ENCODE measurements at regions not wholly inside any gene's neighbourhood (a gene's known extent, or its start where the extent isn't known, plus 50 kb on each side); places are given as distances from the start of the nearest gene placed in this dataset.

DNA sequence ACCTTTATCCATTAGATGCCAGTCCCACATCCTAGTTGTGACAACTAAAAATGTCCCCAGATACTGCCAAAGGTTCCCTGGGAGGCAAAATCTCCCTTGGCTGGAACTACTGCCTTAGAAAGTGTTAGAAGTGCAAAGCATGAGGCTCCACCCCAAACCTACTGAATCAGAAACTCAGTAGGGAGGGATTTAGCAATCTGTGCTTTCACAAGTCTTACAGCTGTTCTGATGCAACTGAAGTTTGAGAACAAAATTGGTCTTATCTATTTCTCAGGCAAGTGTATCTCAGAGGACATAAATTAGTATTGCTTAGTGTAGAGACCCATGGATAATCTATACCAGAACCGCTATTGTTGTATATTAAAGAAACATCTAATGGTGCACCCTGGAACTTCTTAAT, 70.2 kb downstream of the CLDN1 start:
- Mint-ChIP-seq H3K27me3 (peaks cover 1 to 3% of the 10 kb centered on the region in 2 donors), H3K27ac (no peak overlapping the region), H3K4me3 (no peak overlapping the region), H3K9me3 (peaks cover 0 to 5% (median 2%) of the 10 kb centered on the region in 5 donors), H3K36me3 (no peaks in the 10 kb centered on the region), H3K4me1 (no peaks in the 10 kb centered on the region)
- H3K36me3 ChIP-seq (ENCODE audit: insufficient read depth, low read length) = no peaks in the 10 kb centered on the region
- POLR2A ChIA-PET = no interaction called here
- H3K9me3 ChIP-seq (ENCODE audit: low read length) = no peaks in the 10 kb centered on the region
- no peaks in the 10 kb centered on the region for H3K4me1 ChIP-seq (ENCODE audit: insufficient read depth, low read length)
- no peaks in the 10 kb centered on the region for H3K27me3 ChIP-seq (ENCODE audit: insufficient read depth, low read length, poor library complexity, severe bottlenecking)
- H3K27ac ChIP-seq (ENCODE audit: low read depth, low read length) = no peak overlapping the region
- CTCF ChIA-PET = no interaction called here
- DNase-seq = no peak
- H3K4me3 ChIP-seq (ENCODE audit: low read length) = no peak overlapping the region

DNA sequence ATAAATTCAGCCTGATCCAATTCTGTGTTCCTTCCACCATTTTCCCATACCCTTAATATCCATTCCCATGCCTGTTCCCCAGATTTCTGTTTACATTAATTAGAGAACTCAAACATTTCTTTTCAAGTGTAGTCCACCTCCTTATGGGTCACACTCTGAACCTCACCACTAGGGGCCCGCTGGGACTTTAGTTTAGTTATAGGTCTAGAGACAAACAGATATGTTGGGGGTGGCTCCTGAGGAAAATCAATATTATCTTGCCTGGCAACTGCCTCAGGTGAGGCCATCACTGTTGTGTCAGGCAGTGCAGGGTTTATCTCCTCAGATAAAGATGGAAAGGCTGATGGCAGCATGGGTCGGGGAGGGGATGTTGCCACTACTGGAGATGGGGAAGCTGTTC, 72.8 kb downstream of the CLDN1 start:
- no peaks in the 10 kb centered on the region for H3K36me3 ChIP-seq (ENCODE audit: insufficient read depth, low read length)
- no peak overlapping the region for H3K27ac ChIP-seq (ENCODE audit: low read depth, low read length)
- no peak overlapping the region for H3K4me3 ChIP-seq (ENCODE audit: low read length)
- Mint-ChIP-seq H3K9me3 (peaks cover 4 to 16% (median 9%) of the 10 kb centered on the region in 5 donors), H3K36me3 (no peaks in the 10 kb centered on the region), H3K4me1 (no peaks in the 10 kb centered on the region), H3K27me3 (peaks cover 1 to 3% of the 10 kb centered on the region in 2 donors), H3K27ac (no peak overlapping the region), H3K4me3 (no peak overlapping the region)
- no peak for DNase-seq
- H3K4me1 ChIP-seq (ENCODE audit: insufficient read depth, low read length) = no peaks in the 10 kb centered on the region
- CTCF ChIA-PET = no interaction called here
- no peaks in the 10 kb centered on the region for H3K9me3 ChIP-seq (ENCODE audit: low read length)
- H3K27me3 ChIP-seq (ENCODE audit: insufficient read depth, low read length, poor library complexity, severe bottlenecking) = no peaks in the 10 kb centered on the region
- POLR2A ChIA-PET = no interaction called here

DNA sequence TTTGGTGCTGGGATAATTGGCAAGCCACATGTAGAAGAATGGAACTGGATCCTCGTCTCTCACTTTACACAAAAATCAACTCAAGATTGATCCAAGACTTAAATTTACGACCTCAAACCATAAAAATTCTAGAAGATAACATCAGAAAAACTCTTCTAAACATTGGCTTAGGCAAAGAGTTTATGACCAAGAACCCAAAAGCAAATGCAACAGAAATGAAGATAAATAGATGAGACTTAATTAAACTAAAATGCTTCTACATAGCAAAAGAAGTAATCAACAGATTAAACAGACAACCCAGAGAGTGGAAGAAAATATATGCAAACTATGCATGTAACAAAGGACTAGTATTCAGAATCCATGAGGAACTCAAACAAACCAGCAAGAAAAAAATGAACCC, 80.1 kb downstream of the CLDN1 start:
- Histone ChIP-seq H3K27ac (ENCODE audit: low read depth, low read length) (no peak overlapping the region), H3K4me3 (ENCODE audit: low read length) (no peak overlapping the region), H3K36me3 (ENCODE audit: insufficient read depth, low read length) (no peaks in the 10 kb centered on the region), H3K4me1 (ENCODE audit: insufficient read depth, low read length) (no peaks in the 10 kb centered on the region), H3K9me3 (ENCODE audit: low read length) (no peaks in the 10 kb centered on the region), H3K27me3 (ENCODE audit: insufficient read depth, low read length, poor library complexity, severe bottlenecking) (no peaks in the 10 kb centered on the region)
- no peaks in the 10 kb centered on the region for H3K4me1 Mint-ChIP-seq
- POLR2A ChIA-PET = no interaction called here
- peaks cover 0 to 1% of the 10 kb centered on the region in 2 donors for H3K27me3 Mint-ChIP-seq
- no peak for DNase-seq
- H3K9me3 Mint-ChIP-seq = peaks cover 2 to 36% (median 19%) of the 10 kb centered on the region in 5 donors
- no peaks in the 10 kb centered on the region for H3K36me3 Mint-ChIP-seq
- no peak overlapping the region for H3K4me3 Mint-ChIP-seq
- CTCF ChIA-PET = no interaction called here
- H3K27ac Mint-ChIP-seq = no peak overlapping the region

DNA sequence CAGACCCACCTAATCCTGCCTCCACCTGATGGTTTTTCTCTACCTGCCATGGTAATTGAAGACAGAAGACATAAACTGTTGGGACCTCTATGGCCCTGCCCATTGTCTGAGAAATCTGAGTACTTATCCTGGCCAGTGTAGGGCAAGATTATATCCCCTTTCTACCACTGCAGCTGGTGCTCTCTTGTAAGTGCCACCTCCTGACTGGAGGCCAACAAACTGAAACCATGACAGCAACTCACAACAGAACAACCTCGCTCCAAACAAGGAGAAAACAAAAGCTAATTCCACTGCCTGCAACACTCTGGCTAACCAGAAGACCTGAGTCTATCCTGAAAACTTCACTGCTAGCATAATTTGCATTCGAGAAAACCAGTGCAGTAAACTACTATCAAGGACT, 82.9 kb downstream of the CLDN1 start:
- ChIA-PET POLR2A (no interaction called here), CTCF (no interaction called here)
- no peaks in the 10 kb centered on the region for H3K27me3 ChIP-seq (ENCODE audit: insufficient read depth, low read length, poor library complexity, severe bottlenecking)
- Mint-ChIP-seq H3K9me3 (peaks cover 2 to 26% (median 11%) of the 10 kb centered on the region in 5 donors), H3K4me3 (no peak overlapping the region), H3K27ac (no peak overlapping the region), H3K36me3 (no peaks in the 10 kb centered on the region), H3K27me3 (peaks cover 3 to 6% of the 10 kb centered on the region in 2 donors), H3K4me1 (no peaks in the 10 kb centered on the region)
- H3K4me3 ChIP-seq (ENCODE audit: low read length) = no peak overlapping the region
- H3K9me3 ChIP-seq (ENCODE audit: low read length) = no peaks in the 10 kb centered on the region
- no peaks in the 10 kb centered on the region for H3K36me3 ChIP-seq (ENCODE audit: insufficient read depth, low read length)
- no peak for DNase-seq
- H3K4me1 ChIP-seq (ENCODE audit: insufficient read depth, low read length) = no peaks in the 10 kb centered on the region
- no peak overlapping the region for H3K27ac ChIP-seq (ENCODE audit: low read depth, low read length)

DNA sequence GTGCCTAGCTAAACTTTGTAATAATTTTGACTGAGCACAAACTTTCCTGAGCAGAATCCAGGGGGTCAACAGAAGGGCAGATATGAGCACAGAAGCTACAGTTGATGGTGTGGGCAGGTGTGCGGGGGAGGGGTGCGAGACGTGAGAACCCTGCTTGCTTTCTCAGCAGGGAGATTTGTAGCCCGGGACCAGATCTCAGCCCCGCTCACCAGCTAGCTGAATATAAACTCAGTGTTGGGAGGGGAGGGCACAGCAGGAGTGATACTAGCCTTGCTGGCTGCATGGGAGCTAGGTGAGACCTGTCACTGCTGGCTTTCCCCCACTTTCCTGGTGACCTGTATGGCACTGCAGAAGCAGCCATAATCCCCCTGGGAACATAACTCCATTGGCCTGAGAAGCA, 83.4 kb downstream of the CLDN1 start:
- peaks cover 2 to 26% (median 11%) of the 10 kb centered on the region in 5 donors for H3K9me3 Mint-ChIP-seq
- peak overlapping the region in 1 of 8 donors; percentile 14 for H3K27ac Mint-ChIP-seq
- H3K4me1 Mint-ChIP-seq = no peaks in the 10 kb centered on the region
- H3K36me3 ChIP-seq (ENCODE audit: insufficient read depth, low read length) = no peaks in the 10 kb centered on the region
- no peak overlapping the region for H3K4me3 Mint-ChIP-seq
- peaks cover 3 to 6% of the 10 kb centered on the region in 2 donors for H3K27me3 Mint-ChIP-seq
- CTCF ChIA-PET = no interaction called here
- H3K27me3 ChIP-seq (ENCODE audit: insufficient read depth, low read length, poor library complexity, severe bottlenecking) = no peaks in the 10 kb centered on the region
- POLR2A ChIA-PET = no interaction called here
- no peaks in the 10 kb centered on the region for H3K4me1 ChIP-seq (ENCODE audit: insufficient read depth, low read length)
- no peak overlapping the region for H3K27ac ChIP-seq (ENCODE audit: low read depth, low read length)
- no peak overlapping the region for H3K4me3 ChIP-seq (ENCODE audit: low read length)
- no peak for DNase-seq
- H3K9me3 ChIP-seq (ENCODE audit: low read length) = no peaks in the 10 kb centered on the region
- H3K36me3 Mint-ChIP-seq = no peaks in the 10 kb centered on the region

DNA sequence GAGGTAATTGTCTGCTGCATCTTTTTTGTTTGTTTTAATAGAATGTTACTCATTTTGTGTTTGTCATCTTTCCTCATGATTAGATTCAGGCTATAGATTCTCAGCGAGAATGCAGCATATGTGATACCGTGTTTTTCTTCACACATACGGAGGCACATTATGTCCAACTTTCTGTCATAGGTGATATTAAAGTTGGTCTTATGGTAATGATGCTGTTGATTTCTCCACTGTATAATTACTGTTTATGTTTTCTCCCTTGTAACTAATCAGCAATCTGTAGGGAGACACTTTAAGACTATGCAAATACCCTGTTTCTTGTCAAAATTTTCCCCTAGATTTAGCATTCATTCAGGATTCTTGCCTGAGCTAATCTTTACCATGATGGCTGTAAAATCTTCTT, 87.6 kb downstream of the CLDN1 start:
- no peak overlapping the region for H3K27ac Mint-ChIP-seq
- Histone ChIP-seq H3K4me3 (ENCODE audit: low read length) (no peak overlapping the region), H3K27ac (ENCODE audit: low read depth, low read length) (no peak overlapping the region), H3K36me3 (ENCODE audit: insufficient read depth, low read length) (no peaks in the 10 kb centered on the region), H3K27me3 (ENCODE audit: insufficient read depth, low read length, poor library complexity, severe bottlenecking) (no peaks in the 10 kb centered on the region), H3K4me1 (ENCODE audit: insufficient read depth, low read length) (no peaks in the 10 kb centered on the region), H3K9me3 (ENCODE audit: low read length) (no peaks in the 10 kb centered on the region)
- POLR2A ChIA-PET = no interaction called here
- peaks cover 2 to 6% of the 10 kb centered on the region in 2 donors for H3K27me3 Mint-ChIP-seq
- H3K9me3 Mint-ChIP-seq = peaks cover 0 to 3% (median 3%) of the 10 kb centered on the region in 5 donors
- CTCF ChIA-PET = no interaction called here
- no peaks in the 10 kb centered on the region for H3K36me3 Mint-ChIP-seq
- no peak overlapping the region for H3K4me3 Mint-ChIP-seq
- no peaks in the 10 kb centered on the region for H3K4me1 Mint-ChIP-seq
- no peak for DNase-seq

DNA sequence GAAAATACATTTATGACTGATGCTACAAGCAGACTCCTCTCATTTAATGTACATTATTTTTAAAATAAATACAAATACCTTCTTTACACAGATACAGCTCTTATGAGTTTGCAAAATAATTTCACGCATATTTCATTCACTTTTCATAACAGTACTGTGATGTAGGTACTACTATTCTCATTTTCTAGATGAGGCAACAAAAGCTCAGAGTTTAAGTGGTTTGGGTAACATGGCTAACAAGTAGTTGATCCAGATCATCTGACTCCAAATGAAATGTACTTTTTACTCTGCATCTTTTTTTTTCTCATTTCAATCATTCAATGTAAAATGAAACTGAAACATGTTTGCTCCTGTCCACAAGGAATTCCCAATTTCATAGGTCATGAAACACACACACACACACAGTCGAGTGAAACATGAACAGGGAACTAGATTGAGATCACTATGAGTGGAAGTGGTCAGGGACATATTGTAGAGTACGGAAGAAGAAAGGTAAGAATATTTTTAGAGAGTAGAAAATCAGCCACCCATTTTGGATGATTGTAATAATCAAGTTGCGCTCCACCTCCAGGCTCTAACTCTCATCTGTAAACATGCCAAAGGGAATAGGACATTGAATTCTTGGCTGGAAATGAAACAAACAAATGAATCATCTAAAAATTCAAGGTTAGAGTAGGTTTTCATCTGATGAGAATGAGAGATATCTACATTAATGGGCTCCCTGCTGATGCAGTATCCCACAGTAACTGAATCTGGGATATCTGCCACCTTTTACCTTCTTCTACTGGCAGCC, 92.4 kb downstream of the CLDN1 start:
- H3K4me3 Mint-ChIP-seq = no peak overlapping the region
- no peaks in the 10 kb centered on the region for H3K27me3 ChIP-seq (ENCODE audit: insufficient read depth, low read length, poor library complexity, severe bottlenecking)
- no peak overlapping the region for H3K4me3 ChIP-seq (ENCODE audit: low read length)
- H3K4me1 ChIP-seq (ENCODE audit: insufficient read depth, low read length) = no peaks in the 10 kb centered on the region
- no peaks in the 10 kb centered on the region for H3K9me3 ChIP-seq (ENCODE audit: low read length)
- CTCF ChIA-PET = no interaction called here
- POLR2A ChIA-PET = no interaction called here
- no peaks in the 10 kb centered on the region for H3K36me3 Mint-ChIP-seq
- H3K27ac ChIP-seq (ENCODE audit: low read depth, low read length) = no peak overlapping the region
- no peaks in the 10 kb centered on the region for H3K4me1 Mint-ChIP-seq
- no peak overlapping the region for H3K27ac Mint-ChIP-seq
- no peaks in the 10 kb centered on the region for H3K36me3 ChIP-seq (ENCODE audit: insufficient read depth, low read length)
- no peaks in the 10 kb centered on the region for H3K9me3 Mint-ChIP-seq
- DNase-seq = no peak
- peaks cover 3 to 7% of the 10 kb centered on the region in 2 donors for H3K27me3 Mint-ChIP-seq

DNA sequence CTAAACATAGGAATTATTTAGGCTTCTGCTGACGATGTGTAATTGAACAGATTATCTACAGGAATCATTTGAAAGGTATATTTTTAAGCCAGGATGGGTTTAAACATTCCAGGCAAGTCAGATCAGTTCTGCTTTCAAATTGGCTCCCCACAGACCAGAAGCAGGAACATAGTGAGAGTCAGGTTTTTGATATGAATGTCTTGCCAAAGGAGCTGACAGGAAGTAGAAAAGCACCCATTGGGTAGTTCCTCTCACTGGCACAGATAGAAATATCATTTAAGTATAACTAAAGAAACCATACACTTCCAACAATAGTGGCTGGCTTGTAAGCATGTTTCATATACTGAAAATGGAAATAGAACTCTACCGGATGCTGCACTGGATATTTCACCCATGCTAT, 95.2 kb downstream of the CLDN1 start:
- no peaks in the 10 kb centered on the region for H3K27me3 ChIP-seq (ENCODE audit: insufficient read depth, low read length, poor library complexity, severe bottlenecking)
- H3K4me3 ChIP-seq (ENCODE audit: low read length) = no peak overlapping the region
- no peaks in the 10 kb centered on the region for H3K4me1 ChIP-seq (ENCODE audit: insufficient read depth, low read length)
- no peak overlapping the region for H3K27ac ChIP-seq (ENCODE audit: low read depth, low read length)
- H3K9me3 Mint-ChIP-seq = no peaks in the 10 kb centered on the region
- no peak overlapping the region for H3K27ac Mint-ChIP-seq
- H3K27me3 Mint-ChIP-seq = peaks cover 3 to 7% of the 10 kb centered on the region in 2 donors
- no peaks in the 10 kb centered on the region for H3K36me3 Mint-ChIP-seq
- ChIA-PET POLR2A (no interaction called here), CTCF (no interaction called here)
- no peaks in the 10 kb centered on the region for H3K9me3 ChIP-seq (ENCODE audit: low read length)
- H3K4me1 Mint-ChIP-seq = no peaks in the 10 kb centered on the region
- H3K4me3 Mint-ChIP-seq = no peak overlapping the region
- no peaks in the 10 kb centered on the region for H3K36me3 ChIP-seq (ENCODE audit: insufficient read depth, low read length)
- DNase-seq = no peak
